ENCODE measurements at regions not wholly inside any gene's neighbourhood (a gene's known extent, or its start where the extent isn't known, plus 50 kb on each side); places are given as distances from the start of the nearest gene placed in this dataset.

GRCh38 chr12:91836264-91836663 is 309.4 kb downstream of the BTG1 start:
- TF ChIP-seq CTCF (conservative IDR thresholded peaks at IDR 0.05; ENCODE audit: low read length) (no peak), EZH2phosphoT487 (IDR thresholded peaks at IDR 0.05; ENCODE audit: borderline replicate concordance, low read depth, low read length) (no peak)
- Histone ChIP-seq H3K9me2 (ENCODE audit: insufficient read depth, low read length) (no peaks in the 10 kb centered on the region), H4K20me1 (ENCODE audit: insufficient read depth, low read length) (no peaks in the 10 kb centered on the region), H2AFZ (ENCODE audit: low read length) (no peak overlapping the region), H3K4me2 (ENCODE audit: low read length) (no peak overlapping the region), H3K79me2 (ENCODE audit: insufficient read depth, low read depth, low read length) (no peaks in the 10 kb centered on the region), H3K4me3 (ENCODE audit: low read depth, low read length, poor library complexity, severe bottlenecking) (no peak overlapping the region), H3K27ac (ENCODE audit: low read depth, low read length, poor library complexity, severe bottlenecking) (no peak overlapping the region), H3K9me3 (ENCODE audit: low read length) (no peaks in the 10 kb centered on the region), H3K4me1 (ENCODE audit: insufficient read depth, low read length, poor library complexity, severe bottlenecking) (no peaks in the 10 kb centered on the region), H3K36me3 (ENCODE audit: insufficient read depth, low read length) (no peaks in the 10 kb centered on the region)
- ChIA-PET CTCF (ENCODE audit: unreplicated experiment) (no interaction called here), POLR2A (no interaction called here)
- DNase-seq (ENCODE audit: low spot score) = no peak
- intact Hi-C loops (cut with micrococcal nuclease; ENCODE audit: unreplicated experiment) = no loop called here
- BruUV-seq (replicated peaks) = no TSS peak

GRCh38 chr12:91835693-91836092 is 310.0 kb downstream of the BTG1 start:
- TF ChIP-seq EZH2phosphoT487 (IDR thresholded peaks at IDR 0.05; ENCODE audit: borderline replicate concordance, low read depth, low read length) = no peak
- no peak for TF ChIP-seq CTCF (conservative IDR thresholded peaks at IDR 0.05; ENCODE audit: low read length)
- no peaks in the 10 kb centered on the region for H3K4me1 ChIP-seq (ENCODE audit: insufficient read depth, low read length, poor library complexity, severe bottlenecking)
- no peaks in the 10 kb centered on the region for H3K36me3 ChIP-seq (ENCODE audit: insufficient read depth, low read length)
- H3K9me3 ChIP-seq (ENCODE audit: low read length) = no peaks in the 10 kb centered on the region
- no peak for DNase-seq (ENCODE audit: low spot score)
- no peak overlapping the region for H3K4me3 ChIP-seq (ENCODE audit: low read depth, low read length, poor library complexity, severe bottlenecking)
- no peaks in the 10 kb centered on the region for H3K79me2 ChIP-seq (ENCODE audit: insufficient read depth, low read depth, low read length)
- H3K9me2 ChIP-seq (ENCODE audit: insufficient read depth, low read length) = no peaks in the 10 kb centered on the region
- no peak overlapping the region for H3K4me2 ChIP-seq (ENCODE audit: low read length)
- POLR2A ChIA-PET = no interaction called here
- intact Hi-C loops (cut with micrococcal nuclease; ENCODE audit: unreplicated experiment) = no loop called here
- no peak overlapping the region for H2AFZ ChIP-seq (ENCODE audit: low read length)
- CTCF ChIA-PET (ENCODE audit: unreplicated experiment) = no interaction called here
- no peak overlapping the region for H3K27ac ChIP-seq (ENCODE audit: low read depth, low read length, poor library complexity, severe bottlenecking)
- no TSS peak for BruUV-seq (replicated peaks)
- H4K20me1 ChIP-seq (ENCODE audit: insufficient read depth, low read length) = no peaks in the 10 kb centered on the region

- H2AFZ ChIP-seq (ENCODE audit: low read length) = no peak overlapping the region
- H3K4me3 ChIP-seq (ENCODE audit: low read depth, low read length, poor library complexity, severe bottlenecking) = no peak overlapping the region
- no TSS peak for BruUV-seq (replicated peaks)
- CTCF ChIA-PET (ENCODE audit: unreplicated experiment) = no interaction called here
- POLR2A ChIA-PET = interaction anchor here (0.6 kb wide), 1 partner anchor 503 kb away, joined by 3 read pairs; no protein-coding TSS in a partner anchor
- no peaks in the 10 kb centered on the region for H4K20me1 ChIP-seq (ENCODE audit: insufficient read depth, low read length)
- intact Hi-C loops (cut with micrococcal nuclease; ENCODE audit: unreplicated experiment) = no loop called here
- H3K9me2 ChIP-seq (ENCODE audit: insufficient read depth, low read length) = no peaks in the 10 kb centered on the region
- no peaks in the 10 kb centered on the region for H3K79me2 ChIP-seq (ENCODE audit: insufficient read depth, low read depth, low read length)
- no peaks in the 10 kb centered on the region for H3K36me3 ChIP-seq (ENCODE audit: insufficient read depth, low read length)
- no peak for DNase-seq (ENCODE audit: low spot score)
- H3K4me1 ChIP-seq (ENCODE audit: insufficient read depth, low read length, poor library complexity, severe bottlenecking) = no peaks in the 10 kb centered on the region
- no peaks in the 10 kb centered on the region for H3K9me3 ChIP-seq (ENCODE audit: low read length)
- TF ChIP-seq CTCF (conservative IDR thresholded peaks at IDR 0.05; ENCODE audit: low read length) (no peak), EZH2phosphoT487 (IDR thresholded peaks at IDR 0.05; ENCODE audit: borderline replicate concordance, low read depth, low read length) (no peak)
- no peak overlapping the region for H3K4me2 ChIP-seq (ENCODE audit: low read length)
- no peak overlapping the region for H3K27ac ChIP-seq (ENCODE audit: low read depth, low read length, poor library complexity, severe bottlenecking)
These were observed 311.8 kb downstream of the BTG1 start for GRCh38 chr12:91833780-91834359.
